Keratinocyte (primary cell): ENCODE measurements at regions not wholly inside any gene's neighbourhood (a gene's known extent, or its start where the extent isn't known, plus 50 kb on each side); places are given as distances from the start of the nearest gene placed in this dataset.

ENCODE experiments used
- CTCF ChIP-seq, 3 experiments: IDR thresholded peaks in 1 of 3; conservative IDR thresholded peaks in 1 of 3; optimal IDR thresholded peaks in 1 of 3; 2 replicates in 2 of 3; 3 replicates in 1 of 3; pipeline versions ENCODE3 to v1.5.1; 2011; ENCODE audit warnings: low read length in 3 of 3, mild to moderate bottlenecking in 3 of 3, moderate library complexity in 2 of 3, control low read depth in 1 of 3, inconsistent platforms in 1 of 3; ENCODE audit not compliant: insufficient read depth in 2 of 3; ENCODE audit errors: extremely low read depth in 1 of 3
- EZH2 ChIP-seq: IDR thresholded peaks from one replicate; pipeline ENCODE4 v1.6.1; 2012; ENCODE audit warnings: inconsistent platforms, mild to moderate bottlenecking, low read length, moderate library complexity

GRCh38 chr13:107928762-107929161 is 286.6 kb downstream of the LIG4 start:
- TF ChIP-seq CTCF (optimal IDR thresholded peaks at IDR 0.05 in 1 of 3, IDR thresholded peaks at IDR 0.05 in 1 of 3, conservative IDR thresholded peaks at IDR 0.05 in 1 of 3; ENCODE audit: extremely low read depth in 1 of 3, insufficient read depth in 2 of 3, low read length in 3 of 3): no peak
- no peak for TF ChIP-seq EZH2
